Naive B cell (primary cell): ENCODE measurements at regions not wholly inside any gene's neighbourhood (a gene's known extent, or its start where the extent isn't known, plus 50 kb on each side); places are given as distances from the start of the nearest gene placed in this dataset.

Experiments used
- ATAC-seq, 2 donors: fragments of 150-1000 bp; cut with Tn5 transposase; 2 replicates each; pipeline ENCODE4 v1.10.0; 2021; ENCODE audit warnings: low read depth in 2 of 2, mild to moderate bottlenecking in 2 of 2, moderate library complexity in 2 of 2
- DNase-seq: peaks from one replicate; pipeline ENCODE4 v3.0.0; 2022
- H3K27ac Mint-ChIP-seq, 6 donors: one replicate each; pipeline ENCODE4 v1.8.0; 2020 to 2022; ENCODE audit warnings: mild to moderate bottlenecking in 6 of 6, mixed read lengths in 6 of 6, moderate library complexity in 5 of 6, inconsistent platforms in 2 of 6
- H3K27me3 Mint-ChIP-seq, 3 donors: one replicate each; pipeline ENCODE4 v1.8.0; 2021 to 2022; ENCODE audit warnings: mixed read lengths in 3 of 3, mild to moderate bottlenecking in 1 of 3
- H3K36me3 Mint-ChIP-seq, 2 donors: one replicate each; pipeline ENCODE4 v1.8.0; 2020 to 2022; ENCODE audit warnings: mixed read lengths in 2 of 2, inconsistent platforms in 1 of 2, mild to moderate bottlenecking in 1 of 2
- H3K4me1 Mint-ChIP-seq, 3 donors: one replicate each; pipeline ENCODE4 v1.8.0; 2020 to 2022; ENCODE audit warnings: mixed read lengths in 3 of 3, inconsistent platforms in 1 of 3, mild to moderate bottlenecking in 1 of 3, moderate library complexity in 1 of 3
- H3K4me3 Mint-ChIP-seq, 8 donors: one replicate each; pipeline ENCODE4 v1.8.0; 2020 to 2022; ENCODE audit warnings: mild to moderate bottlenecking in 8 of 8, mixed read lengths in 8 of 8, moderate library complexity in 8 of 8, inconsistent platforms in 2 of 8
- H3K9me3 Mint-ChIP-seq, 7 donors: one replicate each; pipeline ENCODE4 v1.8.0; 2020 to 2022; ENCODE audit warnings: mixed read lengths in 7 of 7, mild to moderate bottlenecking in 5 of 7, inconsistent platforms in 2 of 7, moderate library complexity in 1 of 7

DNA sequence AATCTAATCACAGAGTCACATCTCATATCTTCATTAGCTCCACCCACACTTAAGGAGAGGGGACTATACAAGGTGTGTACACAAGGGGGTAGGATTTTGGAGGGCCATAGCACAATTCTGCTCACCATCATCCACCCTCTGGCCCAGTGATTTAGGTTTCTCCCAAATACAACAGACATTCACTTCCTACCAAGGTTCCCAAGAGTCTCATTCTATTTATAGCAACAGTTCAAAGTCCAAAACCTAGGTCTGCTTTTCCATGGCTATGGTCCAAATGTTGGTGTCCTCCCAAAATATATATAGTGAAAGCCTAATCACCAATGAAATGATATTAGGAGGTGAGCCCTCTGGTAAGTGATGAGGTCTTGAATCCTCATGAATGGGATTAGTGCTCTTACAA is 353.2 kb upstream of the PLD5 start:
- DNase-seq (no peak), ATAC-seq (no peak)
- Mint-ChIP-seq H3K9me3 (no peaks in the 10 kb centered on the region), H3K36me3 (no peaks in the 10 kb centered on the region), H3K4me1 (no peaks in the 10 kb centered on the region), H3K4me3 (no peak overlapping the region), H3K27me3 (peaks cover 0 to 12% (median 4%) of the 10 kb centered on the region in 3 donors), H3K27ac (no peak overlapping the region)

DNA sequence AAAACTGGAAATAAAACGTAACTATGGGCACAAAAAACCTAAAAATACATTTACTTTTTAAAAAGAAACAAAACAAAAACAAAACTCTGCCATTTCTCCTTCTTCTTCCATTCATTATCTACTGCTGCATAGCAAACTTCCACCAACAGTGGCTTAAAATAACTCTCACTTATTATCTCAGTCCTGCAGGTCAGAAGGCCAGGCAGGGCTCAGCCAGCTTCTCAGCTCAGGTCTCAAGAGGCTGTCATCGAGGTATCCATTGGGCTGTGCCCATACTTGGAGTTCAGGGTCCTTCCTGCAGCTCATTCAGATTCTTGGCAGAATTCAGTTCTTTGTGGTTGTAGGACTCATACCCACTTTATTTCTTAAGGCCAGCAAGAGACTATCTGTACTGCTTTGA is 352.7 kb upstream of the PLD5 start:
- H3K9me3 Mint-ChIP-seq = no peaks in the 10 kb centered on the region
- ATAC-seq = no peak

DNA sequence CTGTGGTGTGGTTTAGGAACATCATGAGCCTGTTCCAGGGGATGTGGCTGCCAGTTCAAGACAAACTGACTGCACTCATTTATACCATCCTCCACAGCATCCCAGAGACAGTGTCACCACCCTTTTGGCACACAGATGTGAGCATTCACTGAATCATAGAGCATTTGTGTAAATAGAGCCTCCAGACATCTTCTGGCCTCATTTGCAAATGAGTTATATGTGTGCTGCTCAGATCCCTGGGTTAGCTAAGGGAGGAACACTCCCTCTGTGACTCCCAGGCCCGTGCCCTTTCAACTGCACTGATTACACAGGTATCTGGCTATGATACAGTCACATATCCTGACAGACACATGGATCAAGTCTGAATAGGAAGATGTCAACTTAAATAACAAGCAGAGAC is 351.5 kb upstream of the PLD5 start:
- no peak for ATAC-seq
- peaks cover 0 to 16% (median 4%) of the 10 kb centered on the region in 3 donors for H3K27me3 Mint-ChIP-seq
- no peaks in the 10 kb centered on the region for H3K4me1 Mint-ChIP-seq
- no peaks in the 10 kb centered on the region for H3K9me3 Mint-ChIP-seq
- DNase-seq = no peak
- peak overlapping the region in 1 of 6 donors; percentile 22 for H3K27ac Mint-ChIP-seq
- H3K36me3 Mint-ChIP-seq = no peaks in the 10 kb centered on the region
- no peak overlapping the region for H3K4me3 Mint-ChIP-seq

More for the DNA sequence above, 352.7 kb upstream of the PLD5 start:
- Mint-ChIP-seq H3K27ac (no peak overlapping the region), H3K4me3 (no peak overlapping the region), H3K4me1 (no peaks in the 10 kb centered on the region), H3K27me3 (peaks cover 0 to 9% (median 4%) of the 10 kb centered on the region in 3 donors), H3K36me3 (no peaks in the 10 kb centered on the region)
- DNase-seq = no peak

DNA sequence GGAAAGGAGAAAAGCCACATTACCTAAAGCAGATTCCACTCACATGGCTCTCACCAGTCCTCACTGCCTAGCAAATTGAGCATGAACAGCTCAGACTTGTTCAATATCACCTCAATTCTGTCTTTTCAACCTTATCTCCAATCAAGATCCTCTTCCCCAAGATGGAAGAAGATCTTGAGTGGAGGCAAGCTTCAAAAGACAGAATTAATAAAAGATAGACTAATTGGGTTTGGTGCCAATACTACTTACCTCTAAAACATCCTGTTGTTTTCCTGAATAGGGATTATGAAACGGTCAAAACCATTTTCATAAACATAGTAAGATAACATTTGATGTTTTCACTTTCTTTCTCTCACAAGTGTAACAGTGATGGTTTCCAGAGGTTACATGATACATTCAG is 349.2 kb upstream of the PLD5 start:
- H3K9me3 Mint-ChIP-seq = no peaks in the 10 kb centered on the region
- DNase-seq = no peak
- ATAC-seq = no peak
- H3K4me3 Mint-ChIP-seq = no peak overlapping the region
- no peaks in the 10 kb centered on the region for H3K4me1 Mint-ChIP-seq
- no peaks in the 10 kb centered on the region for H3K36me3 Mint-ChIP-seq
- H3K27ac Mint-ChIP-seq = no peak overlapping the region
- H3K27me3 Mint-ChIP-seq = peaks cover 0 to 10% (median 0%) of the 10 kb centered on the region in 3 donors

DNA sequence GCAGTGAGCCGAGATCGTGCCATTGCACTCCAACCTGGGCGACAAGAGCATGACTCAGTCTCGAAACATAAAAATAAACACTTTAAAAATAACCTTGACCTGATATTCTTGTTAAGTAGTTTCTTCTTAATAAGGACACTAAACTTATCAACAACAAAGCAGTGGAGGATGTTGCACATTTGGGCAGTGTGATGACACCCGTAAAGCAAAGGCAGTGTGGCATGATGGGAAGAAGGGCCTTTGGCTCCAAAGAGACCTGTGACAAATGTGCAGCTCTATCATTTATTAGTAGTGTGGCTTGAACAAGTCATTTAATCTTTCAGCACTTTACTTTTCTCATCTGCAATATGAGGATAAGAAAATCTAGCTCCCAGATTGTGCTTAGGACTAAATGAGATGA is 348.0 kb upstream of the PLD5 start:
- DNase-seq (no peak), ATAC-seq (no peak)
- peaks cover 0 to 10% (median 0%) of the 10 kb centered on the region in 3 donors for H3K27me3 Mint-ChIP-seq
- no peaks in the 10 kb centered on the region for H3K36me3 Mint-ChIP-seq
- no peak overlapping the region for H3K4me3 Mint-ChIP-seq
- no peaks in the 10 kb centered on the region for H3K4me1 Mint-ChIP-seq
- H3K9me3 Mint-ChIP-seq = no peaks in the 10 kb centered on the region
- no peak overlapping the region for H3K27ac Mint-ChIP-seq

DNA sequence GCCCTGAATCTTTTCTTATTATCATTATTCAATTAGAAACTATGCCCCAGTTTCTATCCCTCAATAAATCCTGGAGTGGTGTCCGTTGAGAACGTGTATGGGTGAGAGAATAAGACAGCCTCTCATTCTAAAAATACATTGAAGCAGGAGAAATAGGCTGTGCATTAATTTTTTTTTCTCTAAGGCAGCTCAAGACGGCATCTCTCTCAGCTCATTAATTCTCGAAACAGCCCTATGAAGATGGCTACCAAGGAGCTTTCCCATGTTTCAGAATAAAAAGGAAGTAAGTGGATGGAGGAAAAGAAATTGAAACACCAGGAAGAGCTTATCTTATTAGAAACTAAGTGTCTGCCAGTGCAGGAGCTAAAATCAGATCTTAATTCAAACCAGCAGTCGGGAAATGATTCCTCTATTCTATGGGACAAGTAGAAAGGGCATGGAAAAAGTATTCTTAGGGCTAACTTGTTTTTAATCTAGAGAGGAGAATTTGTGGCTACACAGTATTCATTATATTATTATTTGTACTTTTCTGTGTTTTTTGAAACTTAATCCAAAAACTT is 347.1 kb upstream of the PLD5 start:
- Mint-ChIP-seq H3K9me3 (no peaks in the 10 kb centered on the region), H3K4me3 (no peak overlapping the region), H3K27ac (no peak overlapping the region)

DNA sequence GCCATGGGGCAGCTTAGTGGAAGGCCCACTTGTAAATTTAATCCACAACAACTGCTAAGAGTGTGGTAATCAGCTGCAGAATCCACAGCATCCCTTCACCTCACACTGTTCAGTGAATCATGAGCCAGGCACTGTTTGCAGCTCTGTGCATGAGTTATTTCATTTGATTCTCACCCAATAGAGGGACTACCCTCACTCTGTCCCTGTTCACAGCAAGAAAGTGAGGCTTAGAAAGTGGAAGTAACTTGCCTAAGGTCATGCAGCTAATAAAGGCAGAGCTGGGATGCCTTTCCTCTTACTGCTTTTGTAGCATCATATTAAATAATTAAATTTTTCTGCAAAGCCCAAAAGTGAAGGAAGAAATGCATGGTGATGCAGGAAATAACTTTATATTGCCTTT is 346.5 kb upstream of the PLD5 start:
- Mint-ChIP-seq H3K36me3 (no peaks in the 10 kb centered on the region), H3K4me3 (no peak overlapping the region), H3K27me3 (peaks cover 0 to 10% (median 0%) of the 10 kb centered on the region in 3 donors), H3K9me3 (no peaks in the 10 kb centered on the region), H3K27ac (no peak overlapping the region), H3K4me1 (no peaks in the 10 kb centered on the region)
- DNase-seq (no peak), ATAC-seq (no peak)

More for the DNA sequence above, 347.1 kb upstream of the PLD5 start:
- ATAC-seq (no peak), DNase-seq (no peak)
- H3K36me3 Mint-ChIP-seq = no peaks in the 10 kb centered on the region
- H3K4me1 Mint-ChIP-seq = no peaks in the 10 kb centered on the region
- H3K27me3 Mint-ChIP-seq = peaks cover 0 to 10% (median 0%) of the 10 kb centered on the region in 3 donors

DNA sequence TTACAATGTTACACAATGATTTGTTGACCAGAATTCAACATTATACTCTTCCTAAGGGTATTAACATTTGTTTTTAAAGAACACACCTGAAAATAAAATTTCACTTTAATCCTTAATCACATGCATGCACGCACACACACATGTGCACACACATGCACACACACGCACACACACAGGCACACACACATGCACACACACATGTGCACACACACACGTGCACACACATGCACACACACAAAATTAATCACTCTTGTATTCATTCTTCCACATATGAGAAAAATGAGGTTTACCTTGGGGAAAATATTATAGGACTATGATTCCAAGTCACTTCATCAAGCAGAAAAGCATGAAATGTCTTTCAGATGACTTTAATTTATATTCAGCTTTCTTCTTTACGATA is 331.8 kb upstream of the PLD5 start:
- H3K4me1 Mint-ChIP-seq = peaks cover 0 to 2% (median 0%) of the 10 kb centered on the region in 3 donors
- H3K9me3 Mint-ChIP-seq = peaks cover 3 to 24% (median 7%) of the 10 kb centered on the region in 7 donors
- H3K27ac Mint-ChIP-seq = no peak overlapping the region
- no peak overlapping the region for H3K4me3 Mint-ChIP-seq
- H3K27me3 Mint-ChIP-seq = peaks cover 22 to 49% (median 34%) of the 10 kb centered on the region in 3 donors
- DNase-seq (no peak), ATAC-seq (no peak)
- H3K36me3 Mint-ChIP-seq = peaks cover 0 to 11% of the 10 kb centered on the region in 2 donors

DNA sequence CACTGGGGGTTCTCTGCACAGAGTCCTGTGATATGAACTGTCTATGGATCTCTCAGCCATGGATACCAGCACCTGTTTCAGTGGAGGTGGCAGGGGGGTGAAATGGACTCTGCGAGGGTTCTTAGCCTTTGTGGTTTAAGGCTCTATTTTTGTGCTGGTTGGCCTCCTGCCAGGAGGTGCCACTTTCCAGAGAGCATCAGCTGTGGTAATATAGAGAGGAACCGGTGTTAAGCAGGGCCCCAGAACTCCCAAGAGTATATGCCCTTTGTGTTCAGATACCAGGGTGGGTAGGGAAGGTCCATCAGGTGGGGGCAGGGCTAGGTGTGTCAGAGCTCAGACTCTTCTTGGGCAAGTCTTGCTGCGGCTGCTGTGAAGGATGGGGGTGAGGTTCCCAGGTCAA is 330.0 kb upstream of the PLD5 start:
- peaks cover 29 to 42% (median 32%) of the 10 kb centered on the region in 3 donors for H3K27me3 Mint-ChIP-seq
- H3K4me3 Mint-ChIP-seq = no peak overlapping the region
- H3K4me1 Mint-ChIP-seq = peaks cover 0 to 2% (median 0%) of the 10 kb centered on the region in 3 donors
- peaks cover 6 to 41% (median 21%) of the 10 kb centered on the region in 7 donors for H3K9me3 Mint-ChIP-seq
- H3K27ac Mint-ChIP-seq = peak overlapping the region in 2 of 6 donors; percentile 26 to 28
- peaks cover 5 to 18% of the 10 kb centered on the region in 2 donors for H3K36me3 Mint-ChIP-seq
- no peak for DNase-seq
- no peak for ATAC-seq

DNA sequence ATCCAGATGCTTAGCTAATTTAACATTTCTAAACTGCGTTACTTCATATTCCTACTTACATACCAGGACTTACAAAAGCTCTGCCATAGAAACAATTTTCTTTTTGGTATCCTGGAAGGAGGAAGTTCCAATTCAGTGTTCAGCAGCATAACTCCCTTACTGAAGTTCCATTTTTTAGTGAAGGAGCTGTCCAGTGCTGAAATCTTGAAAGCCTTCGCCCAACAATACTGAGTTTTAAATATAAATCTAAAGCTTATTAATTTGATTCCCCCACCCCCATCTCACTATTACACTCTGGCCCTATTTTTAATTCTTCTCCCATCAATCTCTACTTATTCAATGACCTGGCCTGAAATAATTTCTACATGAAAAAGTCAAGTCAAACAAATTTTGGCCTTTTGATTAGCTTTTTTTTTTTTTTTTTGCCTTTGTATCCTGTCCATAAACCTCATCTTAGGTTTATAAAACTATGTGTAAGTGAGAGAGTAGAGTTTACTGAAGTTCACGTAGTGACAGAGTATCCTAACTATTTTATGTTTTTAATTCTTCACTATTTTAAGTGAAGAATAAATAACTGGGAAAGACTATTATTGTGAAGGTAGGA is 323.0 kb upstream of the PLD5 start:
- H3K27ac Mint-ChIP-seq = no peak overlapping the region
- peak; percentile 1 for DNase-seq
- no peak overlapping the region for H3K4me3 Mint-ChIP-seq
- peaks cover 15 to 64% (median 33%) of the 10 kb centered on the region in 7 donors for H3K9me3 Mint-ChIP-seq
- H3K27me3 Mint-ChIP-seq = peaks cover 0 to 15% (median 4%) of the 10 kb centered on the region in 3 donors
- no peak for ATAC-seq
- no peaks in the 10 kb centered on the region for H3K4me1 Mint-ChIP-seq
- H3K36me3 Mint-ChIP-seq = peaks cover 25 to 26% of the 10 kb centered on the region in 2 donors

DNA sequence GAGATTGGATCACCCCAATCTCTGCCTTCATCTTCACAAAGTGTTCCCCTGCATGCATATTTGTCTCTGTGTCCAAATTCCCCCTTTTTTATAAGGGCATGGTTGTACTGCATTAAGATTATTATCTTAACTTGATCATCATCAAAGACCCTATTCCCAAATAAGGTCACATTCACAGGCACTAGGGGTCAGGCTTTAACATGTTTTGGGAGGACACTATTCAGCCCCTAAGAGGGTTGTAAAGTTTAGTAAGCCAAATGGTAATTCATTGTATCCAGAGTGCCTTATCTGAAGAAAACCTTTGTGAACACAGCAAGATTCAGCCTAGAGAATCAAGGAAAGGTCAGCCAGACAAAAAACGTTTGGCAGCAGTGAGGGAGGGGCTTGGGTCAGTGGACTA is 317.6 kb upstream of the PLD5 start:
- Mint-ChIP-seq H3K4me3 (no peak overlapping the region), H3K9me3 (peaks cover 4 to 32% (median 11%) of the 10 kb centered on the region in 7 donors), H3K36me3 (peaks cover 8 to 17% of the 10 kb centered on the region in 2 donors), H3K27me3 (peaks cover 6 to 11% (median 9%) of the 10 kb centered on the region in 3 donors), H3K4me1 (no peaks in the 10 kb centered on the region), H3K27ac (no peak overlapping the region)
- no peak for DNase-seq
- no peak for ATAC-seq

DNA sequence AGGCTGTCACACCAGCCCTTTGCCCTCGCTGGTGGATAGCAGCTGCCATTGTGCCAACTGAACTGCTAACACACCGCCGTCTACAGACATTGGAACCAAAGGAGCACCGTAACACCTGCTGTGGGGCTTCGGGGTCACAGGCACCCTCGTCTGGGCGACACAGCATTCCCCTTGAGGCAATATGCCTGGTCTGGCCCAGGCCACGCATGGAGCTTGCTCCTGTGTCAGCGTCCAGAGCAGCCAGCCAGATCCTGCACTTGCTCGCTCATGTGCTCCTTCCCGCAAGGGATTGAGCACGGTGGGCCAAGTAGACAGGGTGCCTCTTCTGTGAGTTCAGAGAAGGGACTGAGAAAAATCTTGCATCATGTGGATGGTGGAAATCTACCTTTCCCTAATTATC is 314.6 kb upstream of the PLD5 start:
- H3K27me3 Mint-ChIP-seq = peaks cover 6 to 11% (median 9%) of the 10 kb centered on the region in 3 donors
- H3K27ac Mint-ChIP-seq = no peak overlapping the region
- no peak for DNase-seq
- peaks cover 2 to 14% (median 8%) of the 10 kb centered on the region in 7 donors for H3K9me3 Mint-ChIP-seq
- peak overlapping the region in 1 of 8 donors; percentile 38 for H3K4me3 Mint-ChIP-seq
- H3K4me1 Mint-ChIP-seq = no peaks in the 10 kb centered on the region
- ATAC-seq = no peak
- H3K36me3 Mint-ChIP-seq = peaks cover 7 to 8% of the 10 kb centered on the region in 2 donors

DNA sequence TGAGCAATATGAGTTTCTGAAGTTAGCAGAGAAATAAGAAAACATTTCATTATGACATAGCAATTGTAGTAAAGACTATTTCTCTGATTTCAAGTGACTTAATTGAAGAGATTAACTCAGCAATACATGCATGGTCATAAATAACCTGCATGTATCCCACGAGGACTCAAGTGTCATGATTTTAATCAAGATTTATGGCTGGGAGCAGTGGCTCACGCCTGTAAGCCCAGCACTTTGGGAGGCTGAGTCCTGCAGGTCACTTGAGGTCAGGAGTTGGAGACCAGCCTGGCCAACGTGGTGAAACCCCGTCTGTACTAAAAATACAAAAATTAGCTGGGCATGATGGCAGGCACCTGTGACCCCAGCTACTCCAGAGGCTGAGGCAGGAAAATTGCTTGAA is 311.9 kb upstream of the PLD5 start:
- H3K27me3 Mint-ChIP-seq = peaks cover 5 to 9% (median 6%) of the 10 kb centered on the region in 3 donors
- H3K9me3 Mint-ChIP-seq = peaks cover 1 to 16% (median 6%) of the 10 kb centered on the region in 7 donors
- H3K4me1 Mint-ChIP-seq = no peaks in the 10 kb centered on the region
- H3K4me3 Mint-ChIP-seq = no peak overlapping the region
- ATAC-seq (no peak), DNase-seq (no peak)
- no peak overlapping the region for H3K27ac Mint-ChIP-seq
- no peaks in the 10 kb centered on the region for H3K36me3 Mint-ChIP-seq

DNA sequence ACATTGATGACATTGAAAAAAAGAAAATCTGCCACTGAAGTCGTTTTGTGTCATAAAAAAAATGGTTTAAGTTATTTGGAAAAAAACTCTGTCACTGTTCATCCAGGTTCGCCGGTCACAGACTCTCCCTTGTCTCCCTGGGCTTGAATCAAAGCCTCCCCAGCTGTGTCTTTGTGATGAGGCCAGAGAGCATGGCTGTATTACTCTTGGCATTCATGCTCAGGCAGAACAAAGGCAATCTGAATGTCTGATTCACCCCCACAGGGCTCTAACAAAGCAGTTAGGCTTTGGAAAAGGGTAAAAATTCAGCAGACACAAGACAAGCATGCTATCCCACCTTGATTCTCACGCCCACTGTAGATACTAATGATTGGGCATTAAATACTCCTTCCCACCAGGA is 304.3 kb upstream of the PLD5 start:
- H3K9me3 Mint-ChIP-seq = peaks cover 4 to 18% (median 10%) of the 10 kb centered on the region in 7 donors
- no peak overlapping the region for H3K27ac Mint-ChIP-seq
- H3K4me1 Mint-ChIP-seq = no peaks in the 10 kb centered on the region
- H3K36me3 Mint-ChIP-seq = no peaks in the 10 kb centered on the region
- H3K27me3 Mint-ChIP-seq = peaks cover 15 to 39% (median 28%) of the 10 kb centered on the region in 3 donors
- ATAC-seq (no peak), DNase-seq (no peak)
- H3K4me3 Mint-ChIP-seq = no peak overlapping the region
